D721Med (cell line): ENCODE measurements at regions not wholly inside any gene's neighbourhood (a gene's known extent, or its start where the extent isn't known, plus 50 kb on each side); places are given as distances from the start of the nearest gene placed in this dataset.

Experiments used
- DNase-seq: peaks from one replicate; pipeline ENCODE4 v3.0.0; 2011; ENCODE audit warnings: low spot score; ENCODE audit not compliant: insufficient read length
- FAIRE-seq: peaks from 2 replicates; lab custom pipeline; 2011; peaks lifted over from hg19 to GRCh38; lab: Jason Lieb, UNC
- CTCF ChIP-seq: IDR thresholded peaks from 2 replicates; pipeline ENCODE4 v1.5.1; 2012; ENCODE audit warnings: mild to moderate bottlenecking, control low read depth; ENCODE audit not compliant: insufficient read depth; ENCODE audit errors: missing control alignments

DNA sequence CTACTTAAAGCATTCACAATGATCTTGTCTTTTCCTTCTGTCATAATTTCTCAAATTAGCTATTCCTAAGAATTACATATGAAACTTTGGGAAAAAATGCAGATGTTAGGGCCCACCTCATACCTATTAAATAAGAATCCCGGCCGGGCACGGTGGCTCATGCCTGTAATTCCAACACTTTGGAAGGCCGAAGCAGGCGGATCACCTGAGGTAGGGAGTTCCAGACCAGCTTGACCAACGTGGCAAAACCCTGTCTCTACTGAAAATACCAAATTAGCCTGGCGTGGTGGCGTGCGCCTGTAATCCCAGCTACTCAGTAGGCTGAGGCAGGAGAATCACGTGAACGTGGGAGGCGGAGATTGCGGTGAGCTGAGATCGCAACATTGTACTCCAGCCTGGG, 158.4 kb upstream of the TLL1 start:
- no peak for DNase-seq
- no peak for FAIRE-seq
- TF ChIP-seq CTCF: no peak

DNA sequence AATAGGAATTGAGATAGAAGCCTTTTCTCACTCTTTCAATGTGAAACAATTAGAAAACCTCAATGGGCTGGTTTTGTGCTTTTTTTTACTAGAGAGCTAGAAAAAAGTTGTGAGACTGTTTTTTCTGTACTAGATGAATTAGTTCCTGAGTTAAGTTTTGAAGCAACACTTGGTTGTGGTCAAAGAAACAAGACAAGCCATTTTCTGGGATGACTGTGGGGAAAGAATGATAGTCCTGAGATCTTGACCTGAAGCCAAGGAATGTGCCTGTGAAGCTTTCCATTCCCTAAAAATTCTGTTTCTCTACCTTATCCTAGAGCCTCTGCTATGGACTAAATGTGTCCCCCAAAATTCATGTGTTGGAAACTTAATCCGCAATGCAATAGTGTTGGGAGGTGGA, 157.8 kb upstream of the TLL1 start:
- FAIRE-seq (no peak), DNase-seq (no peak)
- TF ChIP-seq CTCF: no peak

- TF ChIP-seq CTCF: no peak
- FAIRE-seq (no peak), DNase-seq (no peak)
These were observed 157.0 kb upstream of the TLL1 start for GRCh38 chr4:165715989-165716388.

GRCh38 chr4:165716472-165716871, 156.6 kb upstream of the TLL1 start:
- DNase-seq: no peak
- no peak for FAIRE-seq
- no peak for TF ChIP-seq CTCF

DNA sequence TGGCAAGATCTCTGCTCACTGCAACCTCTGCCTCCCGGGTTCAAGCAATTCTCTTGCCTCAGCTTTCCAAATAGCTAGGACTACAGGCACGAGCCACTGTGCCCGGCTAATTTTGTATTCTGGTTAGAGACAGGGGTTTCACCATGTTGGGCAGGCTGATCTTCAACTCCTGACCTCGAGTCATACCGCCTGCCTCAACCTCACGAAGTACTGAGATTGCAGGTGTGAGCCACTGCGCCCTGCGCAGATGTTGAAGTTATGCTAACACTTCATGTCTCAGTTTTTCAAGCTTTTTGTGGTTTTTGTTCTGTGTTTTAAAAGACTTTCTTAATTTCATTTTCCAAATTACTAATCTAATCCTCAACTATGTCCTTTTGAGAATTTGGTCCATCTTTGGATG, 154.4 kb upstream of the TLL1 start:
- FAIRE-seq (no peak), DNase-seq (no peak)
- no peak for TF ChIP-seq CTCF

- no peak for FAIRE-seq
- TF ChIP-seq CTCF: no peak
- no peak for DNase-seq
These were observed 152.5 kb upstream of the TLL1 start for GRCh38 chr4:165720411-165721082.

DNA sequence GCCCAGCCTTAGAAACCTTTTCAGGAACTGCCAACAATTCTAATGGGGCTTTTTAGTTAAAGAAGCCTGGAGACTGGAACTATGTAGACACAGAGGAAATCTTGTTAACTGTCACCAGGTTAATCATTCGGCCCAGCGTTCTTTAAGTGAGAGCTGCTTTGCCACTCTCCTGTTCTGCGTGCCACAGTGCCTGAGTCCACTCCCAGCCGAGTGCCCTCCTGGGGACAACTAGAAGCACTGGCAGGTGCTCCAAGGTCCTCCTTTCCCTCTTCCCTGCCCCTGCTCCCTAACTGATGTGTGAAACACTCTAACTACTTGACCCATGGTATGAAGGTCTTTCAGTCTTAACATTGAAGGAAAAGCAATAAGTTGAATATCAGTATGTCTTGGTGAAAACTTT, 151.2 kb upstream of the TLL1 start:
- DNase-seq: no peak
- TF ChIP-seq CTCF: no peak
- no peak for FAIRE-seq
